K562 (cell line): ENCODE measurements at regions not wholly inside any gene's neighbourhood (a gene's known extent, or its start where the extent isn't known, plus 50 kb on each side); places are given as distances from the start of the nearest gene placed in this dataset.

Experiments
- ATAC-seq: fragments of 200-7000 bp; cut with Tn5 transposase; 3 replicates; pipeline ENCODE4 v1.9.1; 2020; ENCODE audit warnings: moderate library complexity
- BruUV-seq: library from RNA; stranded (reverse); fragments of 400-500 nt; replicated peaks from 2 replicates; lab custom pipeline; 2021; lab: Mats Ljungman, UMichigan
- CTCF ChIA-PET: fragments of 300-600 bp; formaldehyde crosslinking; extraction: SDS; loops from one replicate; lab custom pipeline; 2021; ENCODE audit warnings: low intra/inter-chr PET ratio; lab: Yijun Ruan, JAX
- POLR2A ChIA-PET: fragments of 300-600, 350-650 bp; sonication (Branson Sonifier 250); formaldehyde crosslinking; extraction: SDS; loops from one replicate; lab custom pipeline; 2021; ENCODE audit warnings: antibody characterized with exemption, inconsistent platforms; lab: Yijun Ruan, JAX
- DNase-seq, 4 experiments: peaks; one replicate each; pipeline versions ENCODE4 v3.0.0 to v3.0.0-alpha.2; 2011 to 2018; ENCODE audit warnings: low spot score in 3 of 4, mixed read lengths in 3 of 4; ENCODE audit errors: extremely low read depth in 1 of 4
- FAIRE-seq: peaks from 2 replicates; lab custom pipeline; 2011; peaks lifted over from hg19 to GRCh38; lab: Jason Lieb, UNC
- H2AFZ ChIP-seq: 2 replicates; pipeline ENCODE4 v1.6.0; 2011; ENCODE audit warnings: low read depth, low read length, control low read depth, inconsistent platforms
- H3K27ac ChIP-seq: fragments of 200-600 bp; 3 replicates; pipeline ENCODE4 v1.8.0; 2011; ENCODE audit warnings: low read depth, mild to moderate bottlenecking, control low read depth, inconsistent platforms, low read length, moderate library complexity, mixed read lengths; ENCODE audit errors: extremely low read depth
- H3K27me3 ChIP-seq, 2 experiments: fragments of 300-600 bp in 1 of 2; 2 replicates in 1 of 2; 3 replicates in 1 of 2; pipeline versions ENCODE4 v1.6.0 to v1.8.0; 2011; ENCODE audit warnings: inconsistent platforms in 2 of 2, low read length in 2 of 2, mild to moderate bottlenecking in 1 of 2, mixed read lengths in 1 of 2, moderate library complexity in 1 of 2; ENCODE audit not compliant: control insufficient read depth in 2 of 2, insufficient read depth in 2 of 2
- H3K36me3 ChIP-seq: fragments of 300-600 bp; 3 replicates; pipeline ENCODE4 v1.8.0; 2011; ENCODE audit warnings: mild to moderate bottlenecking, low read length, inconsistent platforms; ENCODE audit not compliant: control insufficient read depth, insufficient read depth
- H3K4me1 ChIP-seq, 2 experiments: fragments of 200-600 bp in 1 of 2; replicated peaks in 1 of 2; 2 replicates in 1 of 2; 3 replicates in 1 of 2; pipeline versions ENCODE4 v1.5.1 to v1.8.0; 2011; ENCODE audit warnings: inconsistent platforms in 2 of 2, low read length in 2 of 2, mild to moderate bottlenecking in 1 of 2, mixed read lengths in 1 of 2, moderate library complexity in 1 of 2; ENCODE audit not compliant: control insufficient read depth in 2 of 2, insufficient read depth in 2 of 2
- H3K4me2 ChIP-seq: 2 replicates; pipeline ENCODE4 v1.6.1; 2011; ENCODE audit warnings: low read length, control low read depth, inconsistent platforms, mixed read lengths; ENCODE audit not compliant: insufficient read depth
- H3K4me3 ChIP-seq: fragments of 200-600 bp; sonication (generic), shearing (Covaris generic); 2 replicates; pipeline ENCODE4 v1.5.1; 2016; ENCODE audit warnings: control low read depth, inconsistent platforms
- H3K79me2 ChIP-seq: fragments of 200-600 bp; 3 replicates; pipeline ENCODE4 v1.8.0; 2011; ENCODE audit warnings: low read length, inconsistent platforms; ENCODE audit not compliant: control insufficient read depth, insufficient read depth
- H3K9ac ChIP-seq, 2 experiments: 2 replicates each; pipeline versions ENCODE4 v1.6.0 to v1.6.1; 2011; ENCODE audit warnings: low read depth in 2 of 2, low read length in 2 of 2, control low read depth in 1 of 2, inconsistent platforms in 1 of 2, mild to moderate bottlenecking in 1 of 2, mixed read lengths in 1 of 2; ENCODE audit not compliant: insufficient read depth in 1 of 2
- H3K9me1 ChIP-seq: one replicate; pipeline ENCODE4 v1.6.0; 2011; ENCODE audit warnings: inconsistent platforms, mild to moderate bottlenecking, low read length, moderate library complexity; ENCODE audit not compliant: control insufficient read depth, insufficient read depth
- H3K9me3 ChIP-seq: replicated peaks from 2 replicates; pipeline ENCODE4 v1.5.1; 2011; ENCODE audit warnings: low read depth, low read length, inconsistent platforms; ENCODE audit not compliant: control insufficient read depth, insufficient read depth
- H4K20me1 ChIP-seq: replicated peaks from 2 replicates; pipeline ENCODE4 v1.6.1; 2011; ENCODE audit warnings: low read length, inconsistent platforms, mixed read lengths; ENCODE audit not compliant: control insufficient read depth, insufficient read depth
- DIDO1 ChIP-seq: fragments of 450-650 bp; IDR thresholded peaks from 2 replicates; pipeline ENCODE4 v1.6.1; 2016; ENCODE audit warnings: low read depth, missing biosample characterization, missing genetic modification characterization
- MTA2 ChIP-seq: fragments of 450-650 bp; IDR thresholded peaks from 2 replicates; pipeline ENCODE4 v1.6.1; 2016; ENCODE audit warnings: low read depth
- NCOA2 ChIP-seq, 2 experiments: fragments of 450-650 bp; IDR thresholded peaks; 2 replicates each; pipeline ENCODE4 v1.6.1; 2018; ENCODE audit warnings: mild to moderate bottlenecking in 2 of 2, moderate library complexity in 1 of 2; ENCODE audit not compliant: partially characterized antibody in 2 of 2
- NEUROD1 ChIP-seq: fragments of 150-350 bp; IDR thresholded peaks from 2 replicates; pipeline ENCODE4 v1.6.1; 2014; ENCODE audit warnings: borderline replicate concordance, low read length, low read depth; ENCODE audit not compliant: partially characterized antibody
- NFE2L1 ChIP-seq: fragments of 450-650 bp; IDR thresholded peaks from 2 replicates; pipeline ENCODE4 v1.6.1; 2016; ENCODE audit warnings: missing genetic modification characterization, low read depth, mild to moderate bottlenecking, missing compliant biosample characterization, moderate library complexity, borderline replicate concordance
- RFX1 ChIP-seq: fragments of 450-650 bp; IDR thresholded peaks from 2 replicates; pipeline ENCODE4 v1.6.1; 2016; ENCODE audit warnings: mild to moderate bottlenecking, moderate library complexity
- ZNF347 ChIP-seq: fragments of 450-650 bp; formaldehyde crosslinking; IDR thresholded peaks from 2 replicates; pipeline ENCODE4 v1.4.0; 2020; ENCODE audit warnings: low read depth, mild to moderate bottlenecking, moderate library complexity
- WGBS: fragments of 100-300 bp; shearing (Covaris generic); methylation state at CpG from one replicate; pipeline ENCODE4 v1.1.6; 2016; ENCODE audit warnings: low coverage, mixed read lengths; ENCODE audit not compliant: insufficient coverage; ENCODE audit errors: missing lambda C conversion rate; 5-methylcytosine and 5-hydroxymethylcytosine counted together
- in situ Hi-C: fragments of 300-500 bp; cut with MboI; formaldehyde crosslinking; loops from 4 replicates; pipeline ENCODE4 v1.15.0; 2018; ENCODE audit warnings: inconsistent platforms, mixed read lengths
- intact Hi-C: fragments of 100-400 bp; cut with micrococcal nuclease; formaldehyde crosslinking; loops from 2 replicates; pipeline ENCODE4 v1.14.2; 2022
- TF ChIP-seq, protein P1 (sequence below): fragments of 450-650 bp; formaldehyde crosslinking; IDR thresholded peaks from 2 replicates; pipeline ENCODE4 v1.4.0; 2020; ENCODE audit warnings: mild to moderate bottlenecking, moderate library complexity

GRCh38 chr5:166195981-166196380 lies 2095.5 kb upstream of the WWC1 start:
- Histone ChIP-seq H4K20me1 (no peaks in the 10 kb centered on the region), H3K4me2 (no peak overlapping the region), H3K27me3 (no peaks in the 10 kb centered on the region), H3K9me1 (no peaks in the 10 kb centered on the region), H3K9ac (no peak overlapping the region), H3K4me3 (no peak overlapping the region), H2AFZ (no peak overlapping the region), H3K27ac (no peak overlapping the region), H3K9me3 (0 out of 2 replicates have a peak, but pooled peaks cover 2% of the 10 kb centered on the region), H3K79me2 (no peaks in the 10 kb centered on the region), H3K36me3 (no peaks in the 10 kb centered on the region), H3K4me1 (no peaks in the 10 kb centered on the region)
- ATAC-seq (no peak), FAIRE-seq (no peak), DNase-seq (no peak)
- TF ChIP-seq RFX1: no peak
- no peak for TF ChIP-seq NEUROD1
- TF ChIP-seq MTA2: no peak
- TF ChIP-seq NCOA2 (IDR thresholded peaks at IDR 0.05; ENCODE audit: partially characterized antibody in 2 of 2): no peak
- no peak for TF ChIP-seq DIDO1 (tag)
- TF ChIP-seq ZNF347 (CRISPR knock-in tag): no peak
- TF ChIP-seq, protein P1, sequence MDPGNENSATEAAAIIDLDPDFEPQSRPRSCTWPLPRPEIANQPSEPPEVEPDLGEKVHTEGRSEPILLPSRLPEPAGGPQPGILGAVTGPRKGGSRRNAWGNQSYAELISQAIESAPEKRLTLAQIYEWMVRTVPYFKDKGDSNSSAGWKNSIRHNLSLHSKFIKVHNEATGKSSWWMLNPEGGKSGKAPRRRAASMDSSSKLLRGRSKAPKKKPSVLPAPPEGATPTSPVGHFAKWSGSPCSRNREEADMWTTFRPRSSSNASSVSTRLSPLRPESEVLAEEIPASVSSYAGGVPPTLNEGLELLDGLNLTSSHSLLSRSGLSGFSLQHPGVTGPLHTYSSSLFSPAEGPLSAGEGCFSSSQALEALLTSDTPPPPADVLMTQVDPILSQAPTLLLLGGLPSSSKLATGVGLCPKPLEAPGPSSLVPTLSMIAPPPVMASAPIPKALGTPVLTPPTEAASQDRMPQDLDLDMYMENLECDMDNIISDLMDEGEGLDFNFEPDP (CRISPR knock-in tag): no peak
- no peak for TF ChIP-seq NFE2L1 (tag)
- BruUV-seq: no TSS peak
- ChIA-PET CTCF (no interaction called here), POLR2A (no interaction called here)
- intact Hi-C loops: no loop called here
- 4% methylated on average over 3 of the region's 3 CpGs for WGBS
- in situ Hi-C loops: no loop called here
